ENCODE measurements at regions not wholly inside any gene's neighbourhood (a gene's known extent, or its start where the extent isn't known, plus 50 kb on each side); places are given as distances from the start of the nearest gene placed in this dataset.

- H3K4me1 ChIP-seq = peaks cover 16 to 20% of the 10 kb centered on the region in 2 donors
- peak; percentile 82 to 87 for DNase-seq (ENCODE audit: low spot score in 2 of 2)
- H3K4me3 ChIP-seq = no peak overlapping the region
- no peaks in the 10 kb centered on the region for H3K36me3 ChIP-seq
- intact Hi-C loops (cut with DNase I; ENCODE audit: low total_unique reads) = no loop called here
- H3K27ac ChIP-seq = peak overlapping the region; percentile 78 to 91
- H3K9me3 ChIP-seq = no peaks in the 10 kb centered on the region
- H3K27me3 ChIP-seq = no peaks in the 10 kb centered on the region
- TF ChIP-seq POLR2A (IDR thresholded peaks at IDR 0.05) (no peak), POLR2AphosphoS5 (IDR thresholded peaks at IDR 0.05) (peak in 1 of 3 donors; percentile 35)
Measured at GRCh38 chr15:70324001-70324974, 226.6 kb upstream of the TLE3 start.

- Histone ChIP-seq H3K4me3 (peak overlapping the region in 1 of 3 donors; percentile 27), H3K4me1 (peaks cover 16 to 20% of the 10 kb centered on the region in 2 donors), H3K27ac (peak overlapping the region; percentile 78 to 91), H3K36me3 (no peaks in the 10 kb centered on the region), H3K9me3 (no peaks in the 10 kb centered on the region), H3K27me3 (no peaks in the 10 kb centered on the region)
- peak in 1 of 2 donors; percentile 55 for DNase-seq (ENCODE audit: low spot score in 2 of 2)
- TF ChIP-seq POLR2A (IDR thresholded peaks at IDR 0.05) (no peak), POLR2AphosphoS5 (IDR thresholded peaks at IDR 0.05) (peak; percentile 33 to 47 (median 37))
- TF ChIP-seq, protein P1, sequence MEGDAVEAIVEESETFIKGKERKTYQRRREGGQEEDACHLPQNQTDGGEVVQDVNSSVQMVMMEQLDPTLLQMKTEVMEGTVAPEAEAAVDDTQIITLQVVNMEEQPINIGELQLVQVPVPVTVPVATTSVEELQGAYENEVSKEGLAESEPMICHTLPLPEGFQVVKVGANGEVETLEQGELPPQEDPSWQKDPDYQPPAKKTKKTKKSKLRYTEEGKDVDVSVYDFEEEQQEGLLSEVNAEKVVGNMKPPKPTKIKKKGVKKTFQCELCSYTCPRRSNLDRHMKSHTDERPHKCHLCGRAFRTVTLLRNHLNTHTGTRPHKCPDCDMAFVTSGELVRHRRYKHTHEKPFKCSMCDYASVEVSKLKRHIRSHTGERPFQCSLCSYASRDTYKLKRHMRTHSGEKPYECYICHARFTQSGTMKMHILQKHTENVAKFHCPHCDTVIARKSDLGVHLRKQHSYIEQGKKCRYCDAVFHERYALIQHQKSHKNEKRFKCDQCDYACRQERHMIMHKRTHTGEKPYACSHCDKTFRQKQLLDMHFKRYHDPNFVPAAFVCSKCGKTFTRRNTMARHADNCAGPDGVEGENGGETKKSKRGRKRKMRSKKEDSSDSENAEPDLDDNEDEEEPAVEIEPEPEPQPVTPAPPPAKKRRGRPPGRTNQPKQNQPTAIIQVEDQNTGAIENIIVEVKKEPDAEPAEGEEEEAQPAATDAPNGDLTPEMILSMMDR (IDR thresholded peaks at IDR 0.05) = peak in 2 of 3 donors; percentile 16 to 20
- intact Hi-C loops (cut with DNase I; ENCODE audit: low total_unique reads) = no loop called here
Measured at GRCh38 chr15:70323111-70323851, 225.6 kb upstream of the TLE3 start.

- Histone ChIP-seq H3K9me3 (no peaks in the 10 kb centered on the region), H3K36me3 (no peaks in the 10 kb centered on the region), H3K27me3 (no peaks in the 10 kb centered on the region), H3K27ac (peak overlapping the region; percentile 78 to 91), H3K4me3 (no peak overlapping the region), H3K4me1 (peaks cover 16 to 17% of the 10 kb centered on the region in 2 donors)
- peak in 1 of 2 donors; percentile 12 for DNase-seq (ENCODE audit: low spot score in 2 of 2)
- TF ChIP-seq, protein P1 (IDR thresholded peaks at IDR 0.05) = no peak
- TF ChIP-seq POLR2A (IDR thresholded peaks at IDR 0.05) (no peak), POLR2AphosphoS5 (IDR thresholded peaks at IDR 0.05) (no peak)
- intact Hi-C loops (cut with DNase I; ENCODE audit: low total_unique reads) = no loop called here
Measured at GRCh38 chr15:70322051-70322668, 224.4 kb upstream of the TLE3 start.

- Histone ChIP-seq H3K9me3 (no peaks in the 10 kb centered on the region), H3K27me3 (no peaks in the 10 kb centered on the region), H3K27ac (peak overlapping the region; percentile 8 to 41), H3K36me3 (no peaks in the 10 kb centered on the region), H3K4me1 (peaks cover 16 to 17% of the 10 kb centered on the region in 2 donors), H3K4me3 (no peak overlapping the region)
- TF ChIP-seq POLR2A (IDR thresholded peaks at IDR 0.05) = no peak
- TF ChIP-seq, protein P1 (IDR thresholded peaks at IDR 0.05) = no peak
- TF ChIP-seq POLR2AphosphoS5 (IDR thresholded peaks at IDR 0.05) = no peak
- intact Hi-C loops (cut with DNase I; ENCODE audit: low total_unique reads) = no loop called here
- peak in 1 of 2 donors; percentile 15 for DNase-seq (ENCODE audit: low spot score in 2 of 2)
Measured at GRCh38 chr15:70321172-70321819, 223.6 kb upstream of the TLE3 start.

DNA sequence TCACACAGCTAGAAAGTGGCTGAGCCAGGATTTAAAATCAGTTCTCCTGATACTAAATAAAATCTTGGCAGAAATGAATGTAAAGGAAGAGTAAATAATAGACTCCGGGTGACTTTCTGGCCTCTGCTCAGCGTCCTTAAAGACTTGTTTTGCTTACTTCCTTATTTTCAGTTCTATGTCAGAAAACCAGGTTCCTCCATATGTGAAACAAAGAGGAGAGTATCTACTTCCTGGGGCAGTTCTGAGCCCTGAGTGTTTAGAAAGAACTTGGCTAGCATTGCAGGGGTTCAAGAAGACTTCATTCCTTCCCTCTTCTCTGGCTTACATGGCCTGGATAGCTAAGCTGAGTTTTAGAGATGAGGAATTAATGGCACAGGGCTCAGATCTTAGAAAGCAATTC, 222.8 kb upstream of the TLE3 start:
- intact Hi-C loops (cut with DNase I; ENCODE audit: low total_unique reads) = no loop called here
- H3K27me3 ChIP-seq = no peaks in the 10 kb centered on the region
- peak overlapping the region; percentile 8 to 41 for H3K27ac ChIP-seq
- no peaks in the 10 kb centered on the region for H3K9me3 ChIP-seq
- TF ChIP-seq POLR2AphosphoS5 (IDR thresholded peaks at IDR 0.05) = no peak
- TF ChIP-seq, protein P1 (IDR thresholded peaks at IDR 0.05) = no peak
- TF ChIP-seq POLR2A (IDR thresholded peaks at IDR 0.05) = no peak
- peak in 1 of 2 donors; percentile 12 for DNase-seq (ENCODE audit: low spot score in 2 of 2)
- no peaks in the 10 kb centered on the region for H3K36me3 ChIP-seq
- no peak overlapping the region for H3K4me3 ChIP-seq
- peaks cover 16 to 17% of the 10 kb centered on the region in 2 donors for H3K4me1 ChIP-seq
